DND-41 (cell line): ENCODE measurements at regions not wholly inside any gene's neighbourhood (a gene's known extent, or its start where the extent isn't known, plus 50 kb on each side); places are given as distances from the start of the nearest gene placed in this dataset.

Source experiments
- ATAC-seq: fragments of 200-7000 bp; cut with Tn5 transposase; 3 replicates; pipeline ENCODE4 v1.9.1; 2021; ENCODE audit warnings: low read depth; ENCODE audit not compliant: insufficient read depth
- DNase-seq: peaks from one replicate; pipeline ENCODE4 v3.0.0-alpha.2; 2020
- H2AFZ ChIP-seq: 2 replicates; pipeline ENCODE4 v1.6.0; 2012; ENCODE audit warnings: low read depth, low read length
- H3K27ac ChIP-seq: 2 replicates; pipeline ENCODE4 v1.5.1; 2012; ENCODE audit warnings: low read length, inconsistent platforms
- H3K27me3 ChIP-seq: fragments of 200-600 bp; sonication (generic); 2 replicates; pipeline ENCODE4 v1.6.0; 2012; ENCODE audit warnings: low read length, mild to moderate bottlenecking, inconsistent platforms; ENCODE audit not compliant: insufficient read depth, poor library complexity
- H3K36me3 ChIP-seq: 2 replicates; pipeline ENCODE4 v1.5.1; 2012; ENCODE audit warnings: low read length, inconsistent platforms; ENCODE audit not compliant: insufficient read depth
- H3K4me1 ChIP-seq: 2 replicates; pipeline ENCODE4 v1.5.1; 2012; ENCODE audit warnings: mild to moderate bottlenecking, low read length; ENCODE audit not compliant: insufficient read depth
- H3K4me2 ChIP-seq: 2 replicates; pipeline ENCODE4 v1.6.0; 2012; ENCODE audit warnings: mild to moderate bottlenecking, moderate library complexity, low read length, inconsistent platforms; ENCODE audit not compliant: insufficient read depth
- H3K4me3 ChIP-seq, 2 experiments: fragments of 200-600 bp in 1 of 2; shearing (Covaris generic) in 1 of 2; 2 replicates each; pipeline ENCODE4 v1.5.1; 2012 to 2016; ENCODE audit warnings: inconsistent platforms in 2 of 2, low read length in 2 of 2, mild to moderate bottlenecking in 2 of 2, low read depth in 1 of 2, moderate library complexity in 1 of 2
- H3K79me2 ChIP-seq: 2 replicates; pipeline ENCODE4 v1.6.0; 2012; ENCODE audit warnings: low read length, inconsistent platforms; ENCODE audit not compliant: insufficient read depth
- H3K9ac ChIP-seq: 2 replicates; pipeline ENCODE4 v1.6.0; 2012; ENCODE audit warnings: low read depth, mild to moderate bottlenecking, inconsistent platforms, low read length, moderate library complexity
- H3K9me3 ChIP-seq: 2 replicates; pipeline ENCODE4 v1.5.1; 2012; ENCODE audit warnings: low read length, moderate library complexity, mild to moderate bottlenecking, inconsistent platforms; ENCODE audit not compliant: insufficient read depth, severe bottlenecking
- H4K20me1 ChIP-seq: 2 replicates; pipeline ENCODE4 v1.6.0; 2012; ENCODE audit warnings: low read length; ENCODE audit not compliant: insufficient read depth
- EZH2 ChIP-seq: IDR thresholded peaks from 3 replicates; pipeline ENCODE4 v1.6.1; 2012; ENCODE audit warnings: borderline replicate concordance, low read depth, mild to moderate bottlenecking, moderate library complexity, low read length, inconsistent platforms; ENCODE audit not compliant: severe bottlenecking
- TF ChIP-seq, protein P1 (sequence below): IDR thresholded peaks from 2 replicates; pipeline ENCODE4 v1.5.1; 2012; ENCODE audit warnings: borderline replicate concordance, low read length, moderate library complexity, mild to moderate bottlenecking; ENCODE audit not compliant: poor library complexity, severe bottlenecking; ENCODE audit errors: extremely low read depth

DNA sequence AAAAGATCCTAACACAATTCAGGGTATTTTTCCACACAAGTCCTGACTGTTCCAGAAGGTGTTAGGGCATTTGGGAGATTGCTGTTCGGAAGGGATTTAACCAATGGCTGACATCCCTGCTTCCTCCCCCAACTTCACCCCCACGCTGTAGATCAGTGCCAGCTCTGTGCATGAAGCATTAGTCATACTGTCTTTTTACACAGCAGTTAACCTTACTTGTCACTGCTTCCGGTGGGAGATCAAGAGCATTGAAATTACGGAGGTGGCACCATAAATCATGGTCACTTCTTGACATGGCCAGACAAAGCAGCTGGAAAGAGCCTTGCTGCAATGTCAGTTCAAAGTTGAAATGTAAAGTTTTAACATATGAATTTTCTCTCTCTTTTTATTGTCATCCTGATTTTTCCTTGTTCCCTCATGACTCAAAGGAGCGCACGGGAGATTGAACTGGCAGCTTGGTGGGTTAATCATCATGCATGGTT is 70.2 kb downstream of the HRH4 start:
- no peaks in the 10 kb centered on the region for H3K4me1 ChIP-seq
- no peaks in the 10 kb centered on the region for H3K9me3 ChIP-seq
- no peaks in the 10 kb centered on the region for H3K79me2 ChIP-seq
- H3K27ac ChIP-seq = no peak overlapping the region
- no peaks in the 10 kb centered on the region for H4K20me1 ChIP-seq
- ATAC-seq = no peak
- no peaks in the 10 kb centered on the region for H3K27me3 ChIP-seq
- H3K9ac ChIP-seq = no peak overlapping the region
- no peak for TF ChIP-seq EZH2
- TF ChIP-seq, protein P1, sequence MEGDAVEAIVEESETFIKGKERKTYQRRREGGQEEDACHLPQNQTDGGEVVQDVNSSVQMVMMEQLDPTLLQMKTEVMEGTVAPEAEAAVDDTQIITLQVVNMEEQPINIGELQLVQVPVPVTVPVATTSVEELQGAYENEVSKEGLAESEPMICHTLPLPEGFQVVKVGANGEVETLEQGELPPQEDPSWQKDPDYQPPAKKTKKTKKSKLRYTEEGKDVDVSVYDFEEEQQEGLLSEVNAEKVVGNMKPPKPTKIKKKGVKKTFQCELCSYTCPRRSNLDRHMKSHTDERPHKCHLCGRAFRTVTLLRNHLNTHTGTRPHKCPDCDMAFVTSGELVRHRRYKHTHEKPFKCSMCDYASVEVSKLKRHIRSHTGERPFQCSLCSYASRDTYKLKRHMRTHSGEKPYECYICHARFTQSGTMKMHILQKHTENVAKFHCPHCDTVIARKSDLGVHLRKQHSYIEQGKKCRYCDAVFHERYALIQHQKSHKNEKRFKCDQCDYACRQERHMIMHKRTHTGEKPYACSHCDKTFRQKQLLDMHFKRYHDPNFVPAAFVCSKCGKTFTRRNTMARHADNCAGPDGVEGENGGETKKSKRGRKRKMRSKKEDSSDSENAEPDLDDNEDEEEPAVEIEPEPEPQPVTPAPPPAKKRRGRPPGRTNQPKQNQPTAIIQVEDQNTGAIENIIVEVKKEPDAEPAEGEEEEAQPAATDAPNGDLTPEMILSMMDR = no peak
- H2AFZ ChIP-seq = no peak overlapping the region
- DNase-seq = no peak
- H3K4me3 ChIP-seq = no peak overlapping the region
- H3K4me2 ChIP-seq = no peak overlapping the region
- no peaks in the 10 kb centered on the region for H3K36me3 ChIP-seq

DNA sequence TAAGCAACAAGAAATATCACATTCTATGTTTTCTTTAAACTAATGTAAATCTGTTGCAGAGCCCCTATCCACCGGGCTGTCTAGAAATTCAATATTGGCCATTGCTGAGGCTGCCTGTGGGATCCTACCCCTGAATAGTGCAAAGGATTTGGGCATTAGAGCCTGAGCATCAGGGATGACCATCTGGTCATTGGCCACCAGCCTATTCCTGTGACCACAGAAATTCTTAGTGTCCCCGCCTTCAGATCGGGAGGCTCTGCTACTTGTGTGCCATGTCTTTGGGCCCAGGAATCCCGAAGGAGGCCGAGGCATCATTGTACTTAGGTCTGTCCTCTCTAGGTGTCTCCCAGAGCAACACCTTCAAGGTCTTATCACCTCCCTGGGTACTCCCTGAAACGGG is 73.8 kb downstream of the HRH4 start:
- no peak overlapping the region for H2AFZ ChIP-seq
- TF ChIP-seq, protein P1 = no peak
- no peak for TF ChIP-seq EZH2
- no peak overlapping the region for H3K4me3 ChIP-seq
- DNase-seq = no peak
- H3K27ac ChIP-seq = no peak overlapping the region
- ATAC-seq = no peak
- H3K9me3 ChIP-seq = no peaks in the 10 kb centered on the region
- H3K79me2 ChIP-seq = no peaks in the 10 kb centered on the region
- no peaks in the 10 kb centered on the region for H4K20me1 ChIP-seq
- H3K9ac ChIP-seq = no peak overlapping the region
- no peak overlapping the region for H3K4me2 ChIP-seq
- H3K36me3 ChIP-seq = no peaks in the 10 kb centered on the region
- H3K27me3 ChIP-seq = peaks cover 10% of the 10 kb centered on the region
- no peaks in the 10 kb centered on the region for H3K4me1 ChIP-seq

DNA sequence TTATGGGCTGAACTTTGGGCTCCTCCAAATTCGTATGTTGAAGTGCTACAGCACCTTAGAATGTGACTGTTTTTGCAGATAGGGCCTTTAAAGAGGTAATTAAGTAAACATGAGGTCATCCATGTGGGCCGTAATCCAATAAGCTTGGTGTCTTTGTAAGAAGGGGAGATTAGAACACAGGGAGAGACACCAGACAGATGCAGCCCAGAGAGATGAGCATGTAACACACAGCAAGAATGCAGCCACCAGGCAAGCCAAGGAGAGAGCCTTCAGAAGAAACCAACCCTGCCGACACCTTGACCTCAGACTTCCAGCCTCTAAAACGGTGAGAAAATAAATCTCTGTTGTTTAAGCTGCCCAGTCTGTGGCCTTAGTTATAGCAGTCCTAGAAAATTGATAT is 74.3 kb downstream of the HRH4 start:
- Histone ChIP-seq H3K9ac (no peak overlapping the region), H3K4me3 (no peak overlapping the region), H3K4me1 (no peaks in the 10 kb centered on the region), H3K9me3 (no peaks in the 10 kb centered on the region), H2AFZ (no peak overlapping the region), H3K4me2 (no peak overlapping the region), H3K27ac (no peak overlapping the region), H3K79me2 (no peaks in the 10 kb centered on the region), H3K36me3 (no peaks in the 10 kb centered on the region), H3K27me3 (peaks cover 10% of the 10 kb centered on the region), H4K20me1 (no peaks in the 10 kb centered on the region)
- ATAC-seq (no peak), DNase-seq (no peak)
- no peak for TF ChIP-seq EZH2
- TF ChIP-seq, protein P1 = no peak
